ENCODE measurements at regions not wholly inside any gene's neighbourhood (a gene's known extent, or its start where the extent isn't known, plus 50 kb on each side); places are given as distances from the start of the nearest gene placed in this dataset.

DNA sequence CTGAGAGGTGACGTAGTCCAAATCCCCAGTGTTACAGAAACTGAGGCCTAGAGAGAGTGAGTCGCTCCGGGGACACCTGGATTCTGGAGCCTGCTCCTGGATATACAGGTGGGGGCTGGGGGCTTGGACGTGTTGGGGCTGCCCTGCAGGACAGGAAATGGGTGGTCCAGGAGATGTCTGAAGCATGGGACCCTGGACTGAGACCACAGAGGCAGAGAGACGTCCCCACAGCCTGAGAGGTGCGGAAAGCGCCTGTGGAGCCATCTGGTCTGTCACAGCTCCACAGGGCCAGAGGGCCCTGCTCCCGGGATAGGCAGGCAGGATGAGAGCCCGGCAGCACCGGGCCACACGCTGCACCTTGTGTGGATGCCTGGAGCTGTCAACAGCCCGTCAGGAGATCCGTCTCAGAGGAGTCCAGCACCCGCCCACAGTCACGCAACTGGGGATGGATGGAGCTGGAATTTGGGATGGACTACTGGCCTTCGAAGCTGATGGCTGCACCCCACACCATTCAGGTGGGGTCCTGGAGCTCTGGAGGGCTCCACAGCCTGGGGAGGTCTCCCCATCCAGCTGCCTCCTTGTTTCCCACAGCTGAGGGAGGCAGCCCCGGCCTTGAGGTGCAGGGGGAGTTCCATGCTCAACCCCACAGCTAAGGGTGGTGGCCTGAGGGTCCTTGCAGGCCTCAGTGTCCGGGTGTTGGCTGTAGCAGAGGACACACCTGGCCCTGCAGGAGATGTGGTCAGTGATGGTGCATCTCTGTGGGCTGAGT, 303.0 kb downstream of the NDUFA10 start:
- Mint-ChIP-seq H3K4me1 (no peaks in the 10 kb centered on the region), H3K4me3 (no peak overlapping the region), H3K36me3 (no peaks in the 10 kb centered on the region), H3K27me3 (ENCODE audit: low read depth in 2 of 2) (no peaks in the 10 kb centered on the region), H3K27ac (no peak overlapping the region), H3K9me3 (no peaks in the 10 kb centered on the region)
- Histone ChIP-seq H3K27me3 (ENCODE audit: control insufficient read depth, insufficient read depth, low read length) (no peaks in the 10 kb centered on the region), H3K9me3 (ENCODE audit: control insufficient read depth, insufficient read depth, low read length) (no peaks in the 10 kb centered on the region), H3K36me3 (ENCODE audit: control insufficient read depth, insufficient read depth, low read length) (no peaks in the 10 kb centered on the region), H3K4me3 (ENCODE audit: low read length) (no peak overlapping the region), H3K27ac (ENCODE audit: low read length) (no peak overlapping the region), H3K4me1 (ENCODE audit: control insufficient read depth, insufficient read depth, low read length) (no peaks in the 10 kb centered on the region)
- WGBS (ENCODE audit: insufficient coverage) = 88% methylated on average over 18 of the region's 18 CpGs
- peak in 1 of 2 donors; percentile 11 for DNase-seq
- ATAC-seq = no peak
- TF ChIP-seq, protein P1, sequence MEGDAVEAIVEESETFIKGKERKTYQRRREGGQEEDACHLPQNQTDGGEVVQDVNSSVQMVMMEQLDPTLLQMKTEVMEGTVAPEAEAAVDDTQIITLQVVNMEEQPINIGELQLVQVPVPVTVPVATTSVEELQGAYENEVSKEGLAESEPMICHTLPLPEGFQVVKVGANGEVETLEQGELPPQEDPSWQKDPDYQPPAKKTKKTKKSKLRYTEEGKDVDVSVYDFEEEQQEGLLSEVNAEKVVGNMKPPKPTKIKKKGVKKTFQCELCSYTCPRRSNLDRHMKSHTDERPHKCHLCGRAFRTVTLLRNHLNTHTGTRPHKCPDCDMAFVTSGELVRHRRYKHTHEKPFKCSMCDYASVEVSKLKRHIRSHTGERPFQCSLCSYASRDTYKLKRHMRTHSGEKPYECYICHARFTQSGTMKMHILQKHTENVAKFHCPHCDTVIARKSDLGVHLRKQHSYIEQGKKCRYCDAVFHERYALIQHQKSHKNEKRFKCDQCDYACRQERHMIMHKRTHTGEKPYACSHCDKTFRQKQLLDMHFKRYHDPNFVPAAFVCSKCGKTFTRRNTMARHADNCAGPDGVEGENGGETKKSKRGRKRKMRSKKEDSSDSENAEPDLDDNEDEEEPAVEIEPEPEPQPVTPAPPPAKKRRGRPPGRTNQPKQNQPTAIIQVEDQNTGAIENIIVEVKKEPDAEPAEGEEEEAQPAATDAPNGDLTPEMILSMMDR (IDR thresholded peaks at IDR 0.05) = no peak
- intact Hi-C loops (cut with micrococcal nuclease) = no loop called here

DNA sequence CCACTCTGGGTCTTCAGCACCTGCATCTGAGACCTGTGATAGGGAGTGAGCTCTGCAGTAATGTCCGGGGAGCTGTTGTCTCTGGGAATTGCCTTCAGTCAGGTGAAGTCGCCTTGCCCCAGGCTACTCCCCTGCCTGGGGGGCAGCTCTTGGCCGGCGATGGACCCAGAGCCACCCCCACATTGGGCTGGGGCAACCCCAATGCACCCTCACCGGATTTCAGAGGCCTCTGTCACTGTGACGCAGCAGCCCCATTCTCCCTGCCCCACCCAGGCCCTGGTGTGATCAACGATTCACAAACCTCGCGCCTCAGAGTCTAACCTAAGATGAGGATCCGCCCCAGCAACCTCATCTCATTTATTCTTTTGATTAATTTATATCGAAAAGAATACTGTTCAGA, 303.6 kb downstream of the NDUFA10 start:
- ATAC-seq (no peak), DNase-seq (peak in 1 of 2 donors; percentile 4)
- no peak overlapping the region for H3K27ac Mint-ChIP-seq
- H3K27me3 Mint-ChIP-seq (ENCODE audit: low read depth in 2 of 2) = no peaks in the 10 kb centered on the region
- H3K4me3 Mint-ChIP-seq = no peak overlapping the region
- H3K4me1 ChIP-seq (ENCODE audit: control insufficient read depth, insufficient read depth, low read length) = no peaks in the 10 kb centered on the region
- TF ChIP-seq, protein P1 (IDR thresholded peaks at IDR 0.05) = no peak
- H3K9me3 ChIP-seq (ENCODE audit: control insufficient read depth, insufficient read depth, low read length) = no peaks in the 10 kb centered on the region
- no peaks in the 10 kb centered on the region for H3K4me1 Mint-ChIP-seq
- H3K4me3 ChIP-seq (ENCODE audit: low read length) = no peak overlapping the region
- 91% methylated on average over 10 of the region's 11 CpGs for WGBS (ENCODE audit: insufficient coverage)
- no peaks in the 10 kb centered on the region for H3K36me3 ChIP-seq (ENCODE audit: control insufficient read depth, insufficient read depth, low read length)
- H3K27me3 ChIP-seq (ENCODE audit: control insufficient read depth, insufficient read depth, low read length) = no peaks in the 10 kb centered on the region
- no peaks in the 10 kb centered on the region for H3K36me3 Mint-ChIP-seq
- no peaks in the 10 kb centered on the region for H3K9me3 Mint-ChIP-seq
- intact Hi-C loops (cut with micrococcal nuclease) = no loop called here
- no peak overlapping the region for H3K27ac ChIP-seq (ENCODE audit: low read length)

DNA sequence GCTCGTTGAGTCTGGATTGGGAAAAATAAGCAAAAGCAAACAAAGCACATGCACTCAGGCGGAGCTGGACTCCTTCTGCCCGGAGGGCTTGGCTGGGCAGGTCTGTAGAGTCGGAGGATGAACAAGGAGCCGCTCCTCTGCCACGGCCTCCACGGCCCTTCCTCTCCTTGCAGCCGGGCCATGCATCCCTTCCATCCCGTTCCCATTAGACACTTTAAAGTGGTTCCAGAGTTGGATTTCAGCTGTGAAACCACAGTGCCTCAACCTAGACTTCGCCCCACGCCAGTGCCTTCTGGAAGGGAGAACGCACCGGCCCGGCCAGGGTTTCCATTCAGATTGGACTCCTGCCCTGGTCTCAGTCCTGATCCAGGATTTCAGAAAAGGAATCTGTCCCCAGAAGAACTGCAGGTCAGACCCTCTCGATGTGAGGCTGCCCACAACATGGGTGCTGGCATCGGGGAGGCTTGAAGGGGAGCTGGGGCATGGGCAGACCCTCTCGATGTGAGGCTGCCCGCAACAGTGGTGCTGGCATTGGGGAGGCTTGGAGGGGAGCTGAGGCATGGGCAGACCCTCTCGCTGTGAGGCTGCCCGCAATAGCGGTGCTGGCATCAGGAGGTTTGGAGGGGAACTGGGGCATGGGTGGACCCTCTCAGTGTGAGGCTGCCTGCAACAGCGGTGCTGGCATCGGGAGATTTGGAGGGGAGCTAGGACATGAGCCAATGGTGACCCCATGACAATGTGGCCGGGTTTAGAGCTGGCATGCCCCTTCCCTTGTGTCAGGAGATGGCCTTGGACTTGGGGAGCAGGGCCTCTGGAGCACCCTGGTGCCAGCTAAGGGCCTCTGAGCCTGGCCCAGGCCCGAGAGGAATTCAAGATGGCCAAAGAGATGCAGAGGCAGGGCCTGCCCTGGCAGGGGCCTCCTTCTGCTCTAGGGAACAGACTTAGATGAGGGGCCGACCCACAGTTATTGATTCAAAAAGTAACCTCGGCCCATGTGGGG, 304.5 kb downstream of the NDUFA10 start:
- H3K27ac Mint-ChIP-seq = no peak overlapping the region
- H3K27me3 ChIP-seq (ENCODE audit: control insufficient read depth, insufficient read depth, low read length) = no peaks in the 10 kb centered on the region
- H3K4me1 ChIP-seq (ENCODE audit: control insufficient read depth, insufficient read depth, low read length) = no peaks in the 10 kb centered on the region
- H3K36me3 ChIP-seq (ENCODE audit: control insufficient read depth, insufficient read depth, low read length) = no peaks in the 10 kb centered on the region
- H3K9me3 ChIP-seq (ENCODE audit: control insufficient read depth, insufficient read depth, low read length) = no peaks in the 10 kb centered on the region
- TF ChIP-seq, protein P1 (IDR thresholded peaks at IDR 0.05) = no peak
- H3K36me3 Mint-ChIP-seq = no peaks in the 10 kb centered on the region
- no peaks in the 10 kb centered on the region for H3K9me3 Mint-ChIP-seq
- no peaks in the 10 kb centered on the region for H3K27me3 Mint-ChIP-seq (ENCODE audit: low read depth in 2 of 2)
- H3K4me3 Mint-ChIP-seq = no peak overlapping the region
- H3K4me1 Mint-ChIP-seq = no peaks in the 10 kb centered on the region
- DNase-seq = peak in 1 of 2 donors; percentile 9
- H3K4me3 ChIP-seq (ENCODE audit: low read length) = no peak overlapping the region
- intact Hi-C loops (cut with micrococcal nuclease) = no loop called here
- WGBS (ENCODE audit: insufficient coverage) = 90% methylated on average over 27 of the region's 27 CpGs
- no peak overlapping the region for H3K27ac ChIP-seq (ENCODE audit: low read length)
- no peak for ATAC-seq
